Vagina (tissue), 2 donors: ENCODE measurements at regions not wholly inside any gene's neighbourhood (a gene's known extent, or its start where the extent isn't known, plus 50 kb on each side); places are given as distances from the start of the nearest gene placed in this dataset.

Experiments used
- CTCF ChIP-seq, 3 experiments: fragments of 450-650 bp in 2 of 3; fragments of 200-600 bp in 1 of 3; sonication (generic) in 1 of 3; IDR thresholded peaks; one replicate each; pipeline ENCODE4 v1.5.1; 2017 to 2019; ENCODE audit warnings: antibody characterized with exemption in 3 of 3, mild to moderate bottlenecking in 2 of 3, moderate library complexity in 2 of 3
- POLR2A ChIP-seq, 2 donors: fragments of 450-650 bp; IDR thresholded peaks; one replicate each; pipeline ENCODE4 v1.6.1; 2017; ENCODE audit warnings: antibody characterized with exemption in 2 of 2, mild to moderate bottlenecking in 2 of 2, moderate library complexity in 2 of 2

GRCh38 chr2:161077367-161078210 is 82.6 kb upstream of the TANK start:
- TF ChIP-seq CTCF (IDR thresholded peaks at IDR 0.05) (no peak), POLR2A (IDR thresholded peaks at IDR 0.05) (no peak)
